Mesothelial cell of epicardium (in vitro differentiated cells): ENCODE measurements at regions not wholly inside any gene's neighbourhood (a gene's known extent, or its start where the extent isn't known, plus 50 kb on each side); places are given as distances from the start of the nearest gene placed in this dataset.

Experiments used
- DNase-seq, 2 experiments: peaks; one replicate each; pipeline ENCODE4 v3.0.0; 2021; ENCODE audit warnings: low spot score in 2 of 2; ENCODE audit not compliant: unreplicated experiment in 2 of 2
- H3K27ac Mint-ChIP-seq: 2 replicates; pipeline ENCODE4 v1.8.0; 2021; ENCODE audit warnings: mixed read lengths
- H3K27me3 Mint-ChIP-seq: 2 replicates; pipeline ENCODE4 v1.8.0; 2021; ENCODE audit warnings: low read depth, mixed read lengths
- H3K36me3 Mint-ChIP-seq: 2 replicates; pipeline ENCODE4 v1.8.0; 2021; ENCODE audit warnings: mixed read lengths
- H3K4me1 Mint-ChIP-seq: 2 replicates; pipeline ENCODE4 v1.8.0; 2021; ENCODE audit warnings: mixed read lengths
- H3K4me3 Mint-ChIP-seq: 2 replicates; pipeline ENCODE4 v1.8.0; 2021; ENCODE audit warnings: mild to moderate bottlenecking, moderate library complexity, mixed read lengths
- H3K9me3 Mint-ChIP-seq: 2 replicates; pipeline ENCODE4 v1.8.0; 2021; ENCODE audit warnings: mixed read lengths
- TF ChIP-seq, protein P1 (sequence below): fragments of 200-600 bp; sonication (generic); IDR thresholded peaks from one replicate; pipeline ENCODE4 v1.5.0; 2021; ENCODE audit warnings: antibody characterized with exemption; ENCODE audit not compliant: unreplicated experiment

DNA sequence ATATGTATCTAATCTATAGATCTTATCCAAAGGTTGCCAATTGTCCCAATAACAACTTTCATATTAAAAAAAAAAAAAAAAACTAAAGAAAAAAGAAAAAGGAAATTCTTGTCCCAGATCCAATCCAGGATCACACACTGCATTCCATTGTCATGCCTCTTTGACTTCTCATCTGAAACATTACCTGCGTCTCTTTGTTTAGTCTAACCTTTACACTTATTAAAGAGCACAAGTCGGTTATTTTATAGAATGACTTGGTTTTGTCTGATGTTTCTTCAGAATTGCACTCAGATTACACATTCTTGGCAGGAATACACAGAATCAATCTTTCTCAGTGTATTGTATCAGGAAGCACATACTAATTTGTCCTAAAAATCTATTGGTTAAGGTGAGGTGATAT is 392.5 kb upstream of the KLHL29 start:
- H3K27me3 Mint-ChIP-seq, result no peaks in the 10 kb centered on the region

GRCh38 chr2:22993250-22993649 is 391.7 kb upstream of the KLHL29 start:
- H3K4me3 Mint-ChIP-seq, result no peak overlapping the region
- H3K27ac Mint-ChIP-seq, result no peak overlapping the region
- no peak for DNase-seq
- peaks cover 14% of the 10 kb centered on the region for H3K4me1 Mint-ChIP-seq
- TF ChIP-seq, protein P1, sequence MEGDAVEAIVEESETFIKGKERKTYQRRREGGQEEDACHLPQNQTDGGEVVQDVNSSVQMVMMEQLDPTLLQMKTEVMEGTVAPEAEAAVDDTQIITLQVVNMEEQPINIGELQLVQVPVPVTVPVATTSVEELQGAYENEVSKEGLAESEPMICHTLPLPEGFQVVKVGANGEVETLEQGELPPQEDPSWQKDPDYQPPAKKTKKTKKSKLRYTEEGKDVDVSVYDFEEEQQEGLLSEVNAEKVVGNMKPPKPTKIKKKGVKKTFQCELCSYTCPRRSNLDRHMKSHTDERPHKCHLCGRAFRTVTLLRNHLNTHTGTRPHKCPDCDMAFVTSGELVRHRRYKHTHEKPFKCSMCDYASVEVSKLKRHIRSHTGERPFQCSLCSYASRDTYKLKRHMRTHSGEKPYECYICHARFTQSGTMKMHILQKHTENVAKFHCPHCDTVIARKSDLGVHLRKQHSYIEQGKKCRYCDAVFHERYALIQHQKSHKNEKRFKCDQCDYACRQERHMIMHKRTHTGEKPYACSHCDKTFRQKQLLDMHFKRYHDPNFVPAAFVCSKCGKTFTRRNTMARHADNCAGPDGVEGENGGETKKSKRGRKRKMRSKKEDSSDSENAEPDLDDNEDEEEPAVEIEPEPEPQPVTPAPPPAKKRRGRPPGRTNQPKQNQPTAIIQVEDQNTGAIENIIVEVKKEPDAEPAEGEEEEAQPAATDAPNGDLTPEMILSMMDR, result no peak
- H3K36me3 Mint-ChIP-seq, result no peaks in the 10 kb centered on the region
- no peaks in the 10 kb centered on the region for H3K27me3 Mint-ChIP-seq
- H3K9me3 Mint-ChIP-seq, result no peaks in the 10 kb centered on the region

More for the DNA sequence above, 392.5 kb upstream of the KLHL29 start:
- Mint-ChIP-seq H3K27ac (no peak overlapping the region), H3K4me1 (peaks cover 14% of the 10 kb centered on the region), H3K4me3 (no peak overlapping the region), H3K36me3 (no peaks in the 10 kb centered on the region), H3K9me3 (no peaks in the 10 kb centered on the region)
- DNase-seq, result no peak
- TF ChIP-seq, protein P1, result no peak

GRCh38 chr2:22995576-22995975 is 389.4 kb upstream of the KLHL29 start:
- no peaks in the 10 kb centered on the region for H3K9me3 Mint-ChIP-seq
- TF ChIP-seq, protein P1, result no peak
- no peak for DNase-seq
- H3K4me3 Mint-ChIP-seq, result no peak overlapping the region
- H3K27me3 Mint-ChIP-seq, result no peaks in the 10 kb centered on the region
- no peak overlapping the region for H3K27ac Mint-ChIP-seq
- H3K4me1 Mint-ChIP-seq, result peaks cover 14% of the 10 kb centered on the region
- no peaks in the 10 kb centered on the region for H3K36me3 Mint-ChIP-seq

DNA sequence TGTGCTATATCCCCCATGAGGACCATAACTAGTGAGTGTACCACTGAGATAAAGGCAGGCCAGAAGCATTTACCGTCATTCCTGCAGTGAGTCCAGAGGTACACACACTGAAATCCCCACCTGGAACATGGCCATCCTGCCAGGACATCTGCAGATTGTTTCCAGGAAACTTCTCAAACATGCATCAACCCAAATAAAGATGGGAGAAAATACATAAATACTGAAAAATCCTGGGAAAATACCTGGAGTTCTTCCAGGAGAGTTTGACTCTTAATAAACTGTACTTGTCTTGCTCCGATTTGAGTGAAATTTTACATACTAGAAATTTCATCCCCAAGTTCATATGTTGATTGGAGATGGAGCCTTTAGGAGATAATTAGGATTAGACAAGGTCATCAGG is 388.1 kb upstream of the KLHL29 start:
- Mint-ChIP-seq H3K4me3 (no peak overlapping the region), H3K27me3 (no peaks in the 10 kb centered on the region), H3K9me3 (no peaks in the 10 kb centered on the region), H3K27ac (no peak overlapping the region), H3K36me3 (no peaks in the 10 kb centered on the region), H3K4me1 (peaks cover 9% of the 10 kb centered on the region)
- TF ChIP-seq, protein P1, result no peak
- no peak for DNase-seq

- Mint-ChIP-seq H3K36me3 (no peaks in the 10 kb centered on the region), H3K4me3 (no peak overlapping the region)
These were observed 386.6 kb upstream of the KLHL29 start for GRCh38 chr2:22998359-22998758.

More at GRCh38 chr2:22998359-22998758, 386.6 kb upstream of the KLHL29 start:
- TF ChIP-seq, protein P1, result no peak
- DNase-seq, result no peak
- Mint-ChIP-seq H3K27ac (no peak overlapping the region), H3K4me1 (no peaks in the 10 kb centered on the region), H3K27me3 (no peaks in the 10 kb centered on the region), H3K9me3 (no peaks in the 10 kb centered on the region)
